KMS-11 (cell line): ENCODE measurements at regions not wholly inside any gene's neighbourhood (a gene's known extent, or its start where the extent isn't known, plus 50 kb on each side); places are given as distances from the start of the nearest gene placed in this dataset.

ENCODE experiments used
- H2AFZ ChIP-seq: fragments of 200-600 bp; sonication (generic); 2 replicates; pipeline ENCODE4 v1.6.1; 2016; ENCODE audit warnings: antibody characterized with exemption, mixed run types, low read depth
- H3K27ac ChIP-seq: fragments of 200-600 bp; sonication (generic); 2 replicates; pipeline ENCODE4 v1.6.1; 2016; ENCODE audit warnings: mild to moderate bottlenecking, mixed run types
- H3K27me3 ChIP-seq: fragments of 200-600 bp; sonication (generic); 2 replicates; pipeline ENCODE4 v1.6.1; 2017; ENCODE audit warnings: mild to moderate bottlenecking, low read depth, mixed run types, moderate library complexity; ENCODE audit not compliant: insufficient read depth
- H3K36me3 ChIP-seq: fragments of 200-600 bp; sonication (generic); 2 replicates; pipeline ENCODE4 v1.6.1; 2017; ENCODE audit warnings: mild to moderate bottlenecking, mixed run types; ENCODE audit not compliant: insufficient read depth
- H3K4me1 ChIP-seq: fragments of 200-600 bp; sonication (generic); 2 replicates; pipeline ENCODE4 v1.6.1; 2016; ENCODE audit warnings: mild to moderate bottlenecking, low read depth, mixed run types; ENCODE audit not compliant: poor library complexity, severe bottlenecking
- H3K4me2 ChIP-seq: fragments of 200-600 bp; sonication (generic); 2 replicates; pipeline ENCODE4 v1.7.0; 2016; ENCODE audit warnings: mild to moderate bottlenecking, mixed run types
- H3K4me3 ChIP-seq: fragments of 200-600 bp; sonication (generic); IDR thresholded peaks from 2 replicates; pipeline ENCODE4 v1.6.1; 2017; ENCODE audit warnings: low read depth, low read length, mixed read lengths; ENCODE audit not compliant: insufficient read depth
- H3K79me2 ChIP-seq: fragments of 200-600 bp; sonication (generic); 2 replicates; pipeline ENCODE4 v1.6.1; 2016; ENCODE audit warnings: low read depth, mixed run types; ENCODE audit not compliant: insufficient read depth
- H3K9ac ChIP-seq: fragments of 200-600 bp; sonication (generic); 2 replicates; pipeline ENCODE4 v1.6.1; 2016; ENCODE audit warnings: mild to moderate bottlenecking, mixed run types
- H4K20me1 ChIP-seq: fragments of 200-600 bp; sonication (generic); 2 replicates; pipeline ENCODE4 v1.6.1; 2016; ENCODE audit warnings: mild to moderate bottlenecking, mixed run types; ENCODE audit not compliant: insufficient read depth
- TF ChIP-seq, protein P1 (sequence below): fragments of 200-600 bp; sonication (generic); conservative IDR thresholded peaks from 2 replicates; pipeline ENCODE4 v1.6.1; 2017; ENCODE audit warnings: low read depth, mild to moderate bottlenecking, antibody characterized with exemption, low read length, moderate library complexity, mixed read lengths

DNA sequence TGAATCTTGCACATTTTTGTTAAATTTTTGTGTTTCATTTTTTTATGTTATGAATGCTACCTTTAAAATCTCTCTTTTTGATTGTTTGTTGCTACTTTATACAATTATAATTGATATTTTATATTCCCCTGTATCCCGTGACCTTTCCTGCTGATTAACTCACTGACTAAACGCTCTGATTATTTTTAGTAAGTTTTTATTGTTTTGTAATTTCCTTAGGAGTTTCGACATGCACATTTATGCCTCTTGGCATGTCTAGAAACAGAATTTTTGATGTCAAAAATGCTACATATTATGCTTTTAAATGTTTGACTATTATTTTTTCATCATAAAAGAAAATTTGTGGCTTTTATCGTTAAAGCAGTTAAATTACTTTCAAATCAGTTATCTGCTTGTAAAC lies 1131.6 kb upstream of the TMEFF2 start:
- Histone ChIP-seq H3K79me2 (no peaks in the 10 kb centered on the region), H3K36me3 (no peaks in the 10 kb centered on the region), H2AFZ (no peak overlapping the region), H3K4me3 (no peak overlapping the region), H3K27ac (no peak overlapping the region), H3K27me3 (no peaks in the 10 kb centered on the region), H4K20me1 (no peaks in the 10 kb centered on the region), H3K4me1 (no peaks in the 10 kb centered on the region), H3K4me2 (no peak overlapping the region), H3K9ac (no peak overlapping the region)
- TF ChIP-seq, protein P1, sequence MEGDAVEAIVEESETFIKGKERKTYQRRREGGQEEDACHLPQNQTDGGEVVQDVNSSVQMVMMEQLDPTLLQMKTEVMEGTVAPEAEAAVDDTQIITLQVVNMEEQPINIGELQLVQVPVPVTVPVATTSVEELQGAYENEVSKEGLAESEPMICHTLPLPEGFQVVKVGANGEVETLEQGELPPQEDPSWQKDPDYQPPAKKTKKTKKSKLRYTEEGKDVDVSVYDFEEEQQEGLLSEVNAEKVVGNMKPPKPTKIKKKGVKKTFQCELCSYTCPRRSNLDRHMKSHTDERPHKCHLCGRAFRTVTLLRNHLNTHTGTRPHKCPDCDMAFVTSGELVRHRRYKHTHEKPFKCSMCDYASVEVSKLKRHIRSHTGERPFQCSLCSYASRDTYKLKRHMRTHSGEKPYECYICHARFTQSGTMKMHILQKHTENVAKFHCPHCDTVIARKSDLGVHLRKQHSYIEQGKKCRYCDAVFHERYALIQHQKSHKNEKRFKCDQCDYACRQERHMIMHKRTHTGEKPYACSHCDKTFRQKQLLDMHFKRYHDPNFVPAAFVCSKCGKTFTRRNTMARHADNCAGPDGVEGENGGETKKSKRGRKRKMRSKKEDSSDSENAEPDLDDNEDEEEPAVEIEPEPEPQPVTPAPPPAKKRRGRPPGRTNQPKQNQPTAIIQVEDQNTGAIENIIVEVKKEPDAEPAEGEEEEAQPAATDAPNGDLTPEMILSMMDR = no peak

DNA sequence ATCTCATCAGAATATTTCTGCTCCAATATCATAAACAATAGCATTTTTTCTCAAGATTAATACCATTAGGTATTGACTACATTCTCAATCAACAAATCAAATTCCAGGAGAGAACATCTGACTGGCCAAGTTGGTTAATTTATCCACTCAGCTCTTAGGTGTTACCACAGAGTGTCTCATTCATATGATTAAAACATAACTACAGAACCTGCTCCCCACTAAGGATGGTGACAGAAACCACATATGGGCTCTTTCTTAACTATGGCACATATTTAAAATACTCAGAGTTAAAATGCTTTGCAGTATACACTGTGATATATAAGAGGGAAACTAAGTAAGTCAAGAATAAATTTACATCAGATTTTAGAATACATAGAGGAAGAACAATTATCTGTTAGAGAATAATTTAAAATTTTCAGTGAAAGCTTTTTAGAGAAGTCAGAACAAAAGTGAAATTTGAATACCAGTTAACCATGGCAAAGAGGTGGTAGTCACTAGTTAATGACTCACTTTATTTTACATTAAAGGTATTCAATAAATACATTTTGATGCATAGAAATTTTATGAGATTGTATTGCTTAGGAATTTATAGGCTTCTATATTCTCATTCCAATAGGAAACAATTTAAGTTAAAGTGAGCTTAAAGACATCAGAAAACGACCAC lies 1120.8 kb upstream of the TMEFF2 start:
- TF ChIP-seq, protein P1 = no peak
- Histone ChIP-seq H3K27ac (no peak overlapping the region), H3K36me3 (no peaks in the 10 kb centered on the region), H3K9ac (no peak overlapping the region), H3K4me2 (no peak overlapping the region), H3K27me3 (no peaks in the 10 kb centered on the region), H2AFZ (no peak overlapping the region), H3K79me2 (no peaks in the 10 kb centered on the region), H3K4me1 (no peaks in the 10 kb centered on the region), H4K20me1 (no peaks in the 10 kb centered on the region), H3K4me3 (no peak overlapping the region)

DNA sequence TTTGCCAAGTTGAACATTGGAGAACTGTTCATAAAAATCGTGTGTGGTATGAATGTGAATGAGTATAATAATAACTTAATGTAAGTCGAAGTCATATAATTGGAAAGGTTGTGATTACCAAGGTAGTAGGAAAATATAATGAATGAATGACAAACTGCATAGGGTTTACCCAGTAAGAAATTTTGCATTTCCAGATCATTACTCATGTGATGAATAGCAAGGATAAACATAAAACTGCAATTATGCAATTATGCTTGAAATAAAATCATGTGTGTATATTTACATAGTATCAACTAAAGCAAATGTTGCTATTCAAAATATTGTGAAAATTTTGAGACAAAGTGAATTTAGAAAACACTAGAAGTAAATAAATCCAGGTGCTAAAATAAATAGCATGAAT lies 1108.7 kb upstream of the TMEFF2 start:
- Histone ChIP-seq H3K4me2 (no peak overlapping the region), H3K4me1 (no peaks in the 10 kb centered on the region), H2AFZ (no peak overlapping the region), H3K4me3 (no peak overlapping the region), H3K27me3 (no peaks in the 10 kb centered on the region), H3K9ac (no peak overlapping the region), H3K27ac (no peak overlapping the region), H3K79me2 (no peaks in the 10 kb centered on the region), H3K36me3 (no peaks in the 10 kb centered on the region), H4K20me1 (no peaks in the 10 kb centered on the region)
- TF ChIP-seq, protein P1 = no peak

DNA sequence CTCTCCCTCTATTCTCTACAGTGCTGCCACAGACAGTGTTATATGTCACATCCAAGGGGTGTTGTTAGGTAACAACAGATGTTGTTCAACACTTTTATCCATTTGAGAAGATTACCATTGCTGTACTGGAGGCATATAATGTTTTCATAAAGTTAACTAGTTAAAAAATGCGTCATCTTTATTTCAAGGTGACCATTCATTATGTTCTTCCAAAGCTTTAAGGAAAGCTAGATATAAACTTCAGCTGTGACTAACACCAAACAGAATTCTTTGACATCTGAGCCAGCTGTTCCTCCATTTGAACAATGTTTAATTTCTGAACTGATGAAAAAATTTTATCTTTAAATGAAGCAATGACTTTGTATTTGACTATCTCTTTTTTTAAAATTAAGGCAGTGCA lies 1099.6 kb upstream of the TMEFF2 start:
- Histone ChIP-seq H3K9ac (no peak overlapping the region), H2AFZ (no peak overlapping the region), H3K36me3 (no peaks in the 10 kb centered on the region), H3K4me2 (no peak overlapping the region), H3K4me3 (no peak overlapping the region), H4K20me1 (no peaks in the 10 kb centered on the region), H3K27me3 (no peaks in the 10 kb centered on the region), H3K79me2 (no peaks in the 10 kb centered on the region), H3K27ac (no peak overlapping the region), H3K4me1 (no peaks in the 10 kb centered on the region)
- TF ChIP-seq, protein P1 = no peak
